Stimulated activated CD4-positive, alpha-beta T cell treated with anti-CD3 and anti-CD28 coated beads, TNF-alpha, amount 100 ng/mL, for 1 hour (primary cell): ENCODE measurements at regions not wholly inside any gene's neighbourhood (a gene's known extent, or its start where the extent isn't known, plus 50 kb on each side); places are given as distances from the start of the nearest gene placed in this dataset.

Experiments
- DNase-seq, 3 donors: peaks; one replicate each; pipeline ENCODE4 v3.0.0-alpha.2; 2020; ENCODE audit warnings: low read depth in 3 of 3, low spot score in 1 of 3

- no peak for DNase-seq
Measured at GRCh38 chr3:116767726-116768125, 58.1 kb downstream of the TUSC7 start.

GRCh38 chr3:116770815-116771450 is 61.4 kb downstream of the TUSC7 start:
- no peak for DNase-seq

- DNase-seq: no peak
Measured at GRCh38 chr3:116776880-116777785, 67.6 kb downstream of the TUSC7 start.

GRCh38 chr3:116785226-116785625 is 75.6 kb downstream of the TUSC7 start:
- no peak for DNase-seq

GRCh38 chr3:116802651-116803050 is 93.1 kb downstream of the TUSC7 start:
- DNase-seq: no peak

GRCh38 chr3:116806351-116806750 is 96.8 kb downstream of the TUSC7 start:
- DNase-seq: no peak

GRCh38 chr3:116808725-116809124 is 99.1 kb downstream of the TUSC7 start:
- DNase-seq: no peak

- no peak for DNase-seq
Measured at GRCh38 chr3:116809208-116809607, 99.6 kb downstream of the TUSC7 start.

- DNase-seq: no peak
Measured at GRCh38 chr3:116811754-116812153, 102.2 kb downstream of the TUSC7 start.

GRCh38 chr3:116812949-116813348 is 103.4 kb downstream of the TUSC7 start:
- DNase-seq: no peak

- DNase-seq: no peak
Measured at GRCh38 chr3:116815321-116815720, 105.7 kb downstream of the TUSC7 start.

- no peak for DNase-seq
Measured at GRCh38 chr3:116815831-116816588, 106.4 kb downstream of the TUSC7 start.

GRCh38 chr3:116821371-116821770 is 111.8 kb downstream of the TUSC7 start:
- no peak for DNase-seq

GRCh38 chr3:116824208-116824607 is 114.6 kb downstream of the TUSC7 start:
- DNase-seq: no peak

- no peak for DNase-seq
Measured at GRCh38 chr3:116833202-116833601, 123.6 kb downstream of the TUSC7 start.

- DNase-seq: no peak
Measured at GRCh38 chr3:116834816-116835215, 125.2 kb downstream of the TUSC7 start.

- DNase-seq: no peak
Measured at GRCh38 chr3:116835658-116836057, 126.1 kb downstream of the TUSC7 start.

- DNase-seq: no peak
Measured at GRCh38 chr3:116836286-116836685, 126.7 kb downstream of the TUSC7 start.

- DNase-seq: no peak
Measured at GRCh38 chr3:116837483-116837882, 127.9 kb downstream of the TUSC7 start.

- DNase-seq: no peak
Measured at GRCh38 chr3:116841003-116841735, 131.6 kb downstream of the TUSC7 start.
